ENCODE measurements at regions not wholly inside any gene's neighbourhood (a gene's known extent, or its start where the extent isn't known, plus 50 kb on each side); places are given as distances from the start of the nearest gene placed in this dataset.

GRCh38 chr4:52368895-52369294, 290.2 kb downstream of the USP46 start:
- H4K20me1 ChIP-seq (replicated peaks; ENCODE audit: control insufficient read depth, extremely low read depth, insufficient read depth, low read length) = no peaks in the 10 kb centered on the region
- no peak for DNase-seq (ENCODE audit: low read depth, low spot score)
- TF ChIP-seq GATA2 (IDR thresholded peaks at IDR 0.05; ENCODE audit: insufficient read depth, insufficient read length, low read depth, low read length) (no peak), POLR2AphosphoS5 (IDR thresholded peaks at IDR 0.05; ENCODE audit: insufficient read depth, low read depth, low read length) (no peak), MAX (IDR thresholded peaks at IDR 0.05; ENCODE audit: insufficient read depth, insufficient read length) (no peak), POLR2A (IDR thresholded peaks at IDR 0.05; ENCODE audit: low read depth, low read length) (no peak), EZH2 (IDR thresholded peaks at IDR 0.05; ENCODE audit: borderline replicate concordance, low read depth, low read length, severe bottlenecking) (no peak), FOS (IDR thresholded peaks at IDR 0.05; ENCODE audit: borderline replicate concordance, insufficient read depth, low read length) (no peak), MYC (IDR thresholded peaks at IDR 0.05; ENCODE audit: low read depth, low read length) (no peak), CTCF (IDR thresholded peaks at IDR 0.05; ENCODE audit: extremely low read depth in 1 of 2, insufficient read depth in 1 of 2, low read depth in 1 of 2, low read length in 2 of 2) (no peak), JUN (IDR thresholded peaks at IDR 0.05; ENCODE audit: borderline replicate concordance, insufficient read depth, insufficient read length, low read depth) (no peak)
- BruUV-seq (replicated peaks) = no TSS peak
- no peaks in the 10 kb centered on the region for H3K4me1 ChIP-seq (ENCODE audit: control insufficient read depth, extremely low read depth, insufficient read depth, low read length)
- dilution Hi-C loops (cut with MboI; ENCODE audit: extremely low pct_ligation_motif_present, low sequenced_read_pairs) (no loop called here), intact Hi-C loops (cut with micrococcal nuclease) (no loop called here)
- no peak overlapping the region for H3K9ac ChIP-seq (replicated peaks; ENCODE audit: extremely low read depth, insufficient read depth, low read length)
- H2AFZ ChIP-seq (ENCODE audit: low read depth, low read length) = no peak overlapping the region
- CTCF ChIA-PET = no interaction called here
- POLR2A ChIA-PET = no interaction called here
- no peaks in the 10 kb centered on the region for H3K9me3 ChIP-seq (replicated peaks; ENCODE audit: control insufficient read depth, insufficient read depth, low read length)
- H3K9me1 ChIP-seq (replicated peaks; ENCODE audit: control insufficient read depth, extremely low read depth, insufficient read depth, low read length) = no peaks in the 10 kb centered on the region
- H3K27ac ChIP-seq (ENCODE audit: insufficient read depth, low read depth, low read length) = no peak overlapping the region
- no peaks in the 10 kb centered on the region for H3K36me3 ChIP-seq (ENCODE audit: control insufficient read depth in 2 of 2, extremely low read depth in 1 of 2, insufficient read depth in 2 of 2, low read length in 2 of 2)
- no peaks in the 10 kb centered on the region for H3K79me2 ChIP-seq (ENCODE audit: control insufficient read depth, insufficient read depth, low read length)
- H3K27me3 ChIP-seq (ENCODE audit: control insufficient read depth in 2 of 2, insufficient read depth in 2 of 2, low read length in 2 of 2) = peaks cover 0 to 2% of the 10 kb centered on the region in 2 experiments
- no peak overlapping the region for H3K4me3 ChIP-seq (replicated peaks in 1 of 3; ENCODE audit: insufficient read depth in 1 of 3, low read depth in 1 of 3, low read length in 3 of 3)
- no peak overlapping the region for H3K4me2 ChIP-seq (ENCODE audit: insufficient read depth, low read length)
- no peak for FAIRE-seq
